Activated naive CD4-positive, alpha-beta T cell treated with anti-CD3 and anti-CD28 coated beads, Interleukin-2, amount 10 ng/mL, durations not matched to agents 7 days and 5 days (primary cell): ENCODE measurements at regions not wholly inside any gene's neighbourhood (a gene's known extent, or its start where the extent isn't known, plus 50 kb on each side); places are given as distances from the start of the nearest gene placed in this dataset.

ENCODE experiments used
- CTCF ChIA-PET: fragments of 350-600 bp; sonication (Branson Sonifier 250); formaldehyde crosslinking; loops from one replicate; lab custom pipeline; 2021; ENCODE audit warnings: antibody characterized with exemption; lab: Charles Lee
- DNase-seq: peaks from one replicate; pipeline ENCODE4 v3.0.0-alpha.2; 2020
- H3K27ac Mint-ChIP-seq: one replicate; pipeline ENCODE4 v1.8.0; 2021; ENCODE audit warnings: mild to moderate bottlenecking, moderate library complexity, mixed read lengths
- H3K27me3 Mint-ChIP-seq: one replicate; pipeline ENCODE4 v1.8.0; 2021; ENCODE audit warnings: mild to moderate bottlenecking, mixed read lengths
- H3K36me3 Mint-ChIP-seq: one replicate; pipeline ENCODE4 v1.8.0; 2021; ENCODE audit warnings: mixed read lengths
- H3K4me1 Mint-ChIP-seq: one replicate; pipeline ENCODE4 v1.8.0; 2021; ENCODE audit warnings: mixed read lengths
- H3K4me3 Mint-ChIP-seq: one replicate; pipeline ENCODE4 v1.8.0; 2021; ENCODE audit warnings: mild to moderate bottlenecking, moderate library complexity, mixed read lengths
- H3K9me3 Mint-ChIP-seq: one replicate; pipeline ENCODE4 v1.8.0; 2021; ENCODE audit warnings: mixed read lengths

GRCh38 chr3:106263011-106263410, 394.2 kb upstream of the CBLB start:
- no peak for DNase-seq
- CTCF ChIA-PET = interaction anchor here (0.5 to 0.6 kb wide), 2 partner anchors 126 to 575 kb away, joined by 3 to 5 read pairs; no protein-coding TSS in a partner anchor

GRCh38 chr3:106263546-106263945, 394.7 kb upstream of the CBLB start:
- Mint-ChIP-seq H3K4me3 (no peak overlapping the region), H3K9me3 (no peaks in the 10 kb centered on the region)
- CTCF ChIA-PET = interaction anchor here (0.6 kb wide), 1 partner anchor 575 kb away, joined by 3 read pairs; no protein-coding TSS in a partner anchor

More at GRCh38 chr3:106263011-106263410, 394.2 kb upstream of the CBLB start:
- no peak overlapping the region for H3K27ac Mint-ChIP-seq
- no peaks in the 10 kb centered on the region for H3K9me3 Mint-ChIP-seq
- H3K4me3 Mint-ChIP-seq = no peak overlapping the region
- H3K36me3 Mint-ChIP-seq = peaks cover 1% of the 10 kb centered on the region
- H3K4me1 Mint-ChIP-seq = peaks cover 2% of the 10 kb centered on the region
- H3K27me3 Mint-ChIP-seq = no peaks in the 10 kb centered on the region

GRCh38 chr3:106265704-106266103, 396.9 kb upstream of the CBLB start:
- Mint-ChIP-seq H3K27me3 (no peaks in the 10 kb centered on the region), H3K27ac (no peak overlapping the region), H3K4me3 (no peak overlapping the region), H3K36me3 (no peaks in the 10 kb centered on the region), H3K4me1 (peaks cover 2% of the 10 kb centered on the region), H3K9me3 (no peaks in the 10 kb centered on the region)
- CTCF ChIA-PET = no interaction called here
- no peak for DNase-seq

More at GRCh38 chr3:106263546-106263945, 394.7 kb upstream of the CBLB start:
- Mint-ChIP-seq H3K36me3 (peaks cover 1% of the 10 kb centered on the region), H3K4me1 (peaks cover 2% of the 10 kb centered on the region), H3K27ac (no peak overlapping the region), H3K27me3 (no peaks in the 10 kb centered on the region)
- DNase-seq = no peak

GRCh38 chr3:106268696-106269095, 399.9 kb upstream of the CBLB start:
- Mint-ChIP-seq H3K9me3 (no peaks in the 10 kb centered on the region), H3K36me3 (no peaks in the 10 kb centered on the region), H3K4me1 (no peaks in the 10 kb centered on the region), H3K4me3 (no peak overlapping the region), H3K27me3 (no peaks in the 10 kb centered on the region), H3K27ac (no peak overlapping the region)
- CTCF ChIA-PET = interaction anchor here (0.9 kb wide), 1 partner anchor 17 kb away, joined by 3 read pairs; no protein-coding TSS in a partner anchor
- no peak for DNase-seq

- no peak for DNase-seq
- H3K36me3 Mint-ChIP-seq = no peaks in the 10 kb centered on the region
- H3K27me3 Mint-ChIP-seq = no peaks in the 10 kb centered on the region
- no peak overlapping the region for H3K4me3 Mint-ChIP-seq
- CTCF ChIA-PET = interaction anchor here (1.3 kb wide), 1 partner anchor 24 kb away, joined by 3 read pairs; no protein-coding TSS in a partner anchor
- H3K4me1 Mint-ChIP-seq = peaks cover 14% of the 10 kb centered on the region
- H3K9me3 Mint-ChIP-seq = peaks cover 12% of the 10 kb centered on the region
- H3K27ac Mint-ChIP-seq = no peak overlapping the region
Measured at GRCh38 chr3:106272302-106272701, 403.5 kb upstream of the CBLB start.

- Mint-ChIP-seq H3K9me3 (peaks cover 12% of the 10 kb centered on the region), H3K4me1 (peaks cover 18% of the 10 kb centered on the region), H3K4me3 (no peak overlapping the region), H3K27ac (no peak overlapping the region), H3K27me3 (no peaks in the 10 kb centered on the region), H3K36me3 (no peaks in the 10 kb centered on the region)
- CTCF ChIA-PET = no interaction called here
- DNase-seq = no peak
Measured at GRCh38 chr3:106275592-106275991, 406.8 kb upstream of the CBLB start.

- Mint-ChIP-seq H3K36me3 (no peaks in the 10 kb centered on the region), H3K27ac (no peak overlapping the region), H3K9me3 (peaks cover 12% of the 10 kb centered on the region), H3K27me3 (no peaks in the 10 kb centered on the region), H3K4me1 (peaks cover 18% of the 10 kb centered on the region), H3K4me3 (no peak overlapping the region)
- CTCF ChIA-PET = no interaction called here
- no peak for DNase-seq
Measured at GRCh38 chr3:106276151-106276550, 407.3 kb upstream of the CBLB start.

- H3K27ac Mint-ChIP-seq = no peak overlapping the region
- no peak for DNase-seq
- no peak overlapping the region for H3K4me3 Mint-ChIP-seq
- peaks cover 18% of the 10 kb centered on the region for H3K4me1 Mint-ChIP-seq
- peaks cover 12% of the 10 kb centered on the region for H3K9me3 Mint-ChIP-seq
- no peaks in the 10 kb centered on the region for H3K36me3 Mint-ChIP-seq
- no peaks in the 10 kb centered on the region for H3K27me3 Mint-ChIP-seq
- CTCF ChIA-PET = no interaction called here
Measured at GRCh38 chr3:106276755-106277612, 408.2 kb upstream of the CBLB start.

GRCh38 chr3:106277731-106278130, 408.9 kb upstream of the CBLB start:
- no peak overlapping the region for H3K27ac Mint-ChIP-seq
- H3K4me1 Mint-ChIP-seq = peaks cover 18% of the 10 kb centered on the region
- no peaks in the 10 kb centered on the region for H3K27me3 Mint-ChIP-seq
- peaks cover 12% of the 10 kb centered on the region for H3K9me3 Mint-ChIP-seq
- no peaks in the 10 kb centered on the region for H3K36me3 Mint-ChIP-seq
- no peak overlapping the region for H3K4me3 Mint-ChIP-seq
- no peak for DNase-seq
- CTCF ChIA-PET = no interaction called here

- no peak for DNase-seq
- H3K27ac Mint-ChIP-seq = no peak overlapping the region
- H3K27me3 Mint-ChIP-seq = peaks cover 7% of the 10 kb centered on the region
- CTCF ChIA-PET = no interaction called here
- peaks cover 13% of the 10 kb centered on the region for H3K4me1 Mint-ChIP-seq
- H3K36me3 Mint-ChIP-seq = peaks cover 2% of the 10 kb centered on the region
- peaks cover 14% of the 10 kb centered on the region for H3K9me3 Mint-ChIP-seq
- H3K4me3 Mint-ChIP-seq = no peak overlapping the region
Measured at GRCh38 chr3:106281221-106281620, 412.4 kb upstream of the CBLB start.

GRCh38 chr3:106282943-106283342, 414.1 kb upstream of the CBLB start:
- peaks cover 14% of the 10 kb centered on the region for H3K9me3 Mint-ChIP-seq
- no peak overlapping the region for H3K27ac Mint-ChIP-seq
- CTCF ChIA-PET = no interaction called here
- no peak overlapping the region for H3K4me3 Mint-ChIP-seq
- H3K4me1 Mint-ChIP-seq = no peaks in the 10 kb centered on the region
- no peak for DNase-seq
- peaks cover 7% of the 10 kb centered on the region for H3K27me3 Mint-ChIP-seq
- H3K36me3 Mint-ChIP-seq = peaks cover 2% of the 10 kb centered on the region

GRCh38 chr3:106288781-106289180, 420.0 kb upstream of the CBLB start:
- Mint-ChIP-seq H3K27me3 (peaks cover 7% of the 10 kb centered on the region), H3K4me1 (peaks cover 15% of the 10 kb centered on the region), H3K27ac (no peak overlapping the region), H3K9me3 (peaks cover 17% of the 10 kb centered on the region), H3K36me3 (peaks cover 6% of the 10 kb centered on the region), H3K4me3 (no peak overlapping the region)
- DNase-seq = no peak
- CTCF ChIA-PET = no interaction called here

GRCh38 chr3:106290304-106290997, 421.6 kb upstream of the CBLB start:
- CTCF ChIA-PET = interaction anchor here (0.9 kb wide), 1 partner anchor 10 kb away, joined by 3 read pairs; no protein-coding TSS in a partner anchor
- no peak for DNase-seq
- H3K9me3 Mint-ChIP-seq = peaks cover 10% of the 10 kb centered on the region
- no peaks in the 10 kb centered on the region for H3K27me3 Mint-ChIP-seq
- H3K27ac Mint-ChIP-seq = no peak overlapping the region
- peaks cover 15% of the 10 kb centered on the region for H3K4me1 Mint-ChIP-seq
- H3K36me3 Mint-ChIP-seq = peaks cover 4% of the 10 kb centered on the region
- no peak overlapping the region for H3K4me3 Mint-ChIP-seq

GRCh38 chr3:106293161-106293560, 424.3 kb upstream of the CBLB start:
- peaks cover 6% of the 10 kb centered on the region for H3K9me3 Mint-ChIP-seq
- H3K4me3 Mint-ChIP-seq = no peak overlapping the region
- CTCF ChIA-PET = no interaction called here
- no peak for DNase-seq
- H3K27ac Mint-ChIP-seq = no peak overlapping the region
- H3K27me3 Mint-ChIP-seq = no peaks in the 10 kb centered on the region
- peaks cover 15% of the 10 kb centered on the region for H3K4me1 Mint-ChIP-seq
- H3K36me3 Mint-ChIP-seq = peaks cover 6% of the 10 kb centered on the region
